CD14-positive monocyte (primary cell): ENCODE measurements at regions not wholly inside any gene's neighbourhood (a gene's known extent, or its start where the extent isn't known, plus 50 kb on each side); places are given as distances from the start of the nearest gene placed in this dataset.
"Not testable (repeated sequence)": the region's sequence is repeated elsewhere in the genome, so short reads cannot be mapped to it uniquely, and the experiment has no call there.

Source experiments
- DNase-seq, 3 donors: peaks; one replicate each; pipeline ENCODE4 v3.0.0-alpha.2; 2011 to 2022
- H2AFZ ChIP-seq: 2 replicates; pipeline ENCODE4 v1.6.0; 2012; ENCODE audit warnings: mild to moderate bottlenecking, low read depth, low read length, inconsistent platforms; ENCODE audit not compliant: insufficient read depth, poor library complexity, severe bottlenecking
- H3K27ac ChIP-seq, 2 donors: 1 replicate in 1 of 2; 2 replicates in 1 of 2; pipeline ENCODE4 v1.5.1; 2012 to 2013; ENCODE audit warnings: low read length in 2 of 2, control low read depth in 1 of 2, inconsistent platforms in 1 of 2, low read depth in 1 of 2, mild to moderate bottlenecking in 1 of 2
- H3K27me3 ChIP-seq, 2 donors: one replicate each; pipeline versions ENCODE4 v1.6.0 to v1.6.1; 2011 to 2013; ENCODE audit warnings: low read length in 2 of 2; ENCODE audit not compliant: control insufficient read depth in 2 of 2, insufficient read depth in 2 of 2
- H3K36me3 ChIP-seq, 2 donors: replicated peaks in 1 of 2; 1 replicate in 1 of 2; 2 replicates in 1 of 2; pipeline versions ENCODE4 v1.5.1 to v1.6.1; 2012 to 2013; ENCODE audit warnings: low read length in 2 of 2, control low read depth in 1 of 2, inconsistent platforms in 1 of 2, mild to moderate bottlenecking in 1 of 2; ENCODE audit not compliant: insufficient read depth in 2 of 2, control insufficient read depth in 1 of 2
- H3K4me1 ChIP-seq, 2 donors: 1 replicate in 1 of 2; 2 replicates in 1 of 2; pipeline versions ENCODE4 v1.5.1 to v1.6.1; 2012 to 2013; ENCODE audit warnings: low read length in 2 of 2, control low read depth in 1 of 2, inconsistent platforms in 1 of 2, mild to moderate bottlenecking in 1 of 2, moderate library complexity in 1 of 2; ENCODE audit not compliant: insufficient read depth in 2 of 2, control insufficient read depth in 1 of 2
- H3K4me2 ChIP-seq: replicated peaks from 2 replicates; pipeline ENCODE3; 2012; ENCODE audit warnings: low read length, moderate library complexity, mild to moderate bottlenecking; ENCODE audit not compliant: poor library complexity, severe bottlenecking; ENCODE audit errors: extremely low read depth
- H3K4me3 ChIP-seq, 3 experiments: fragments of 200-600 bp in 1 of 3; sonication (generic) in 1 of 3; replicated peaks in 1 of 3; 1 replicate in 2 of 3; 2 replicates in 1 of 3; pipeline ENCODE4 v1.5.1; 2011 to 2013; ENCODE audit warnings: low read length in 3 of 3, mild to moderate bottlenecking in 3 of 3, control low read depth in 2 of 3, low read depth in 2 of 3, inconsistent platforms in 1 of 3, moderate library complexity in 1 of 3
- H3K79me2 ChIP-seq: 2 replicates; pipeline ENCODE4 v1.6.0; 2012; ENCODE audit warnings: mild to moderate bottlenecking, control low read depth, inconsistent platforms, low read length, moderate library complexity; ENCODE audit not compliant: insufficient read depth
- H3K9ac ChIP-seq: 2 replicates; pipeline ENCODE4 v1.6.0; 2017; ENCODE audit warnings: low read length, mild to moderate bottlenecking; ENCODE audit not compliant: insufficient read depth, poor library complexity, severe bottlenecking
- H3K9me3 ChIP-seq, 2 donors: replicated peaks in 1 of 2; 1 replicate in 1 of 2; 2 replicates in 1 of 2; pipeline versions ENCODE4 v1.5.1 to v1.6.1; 2012 to 2013; ENCODE audit warnings: low read length in 2 of 2, control low read depth in 1 of 2; ENCODE audit not compliant: control insufficient read depth in 1 of 2, insufficient read depth in 1 of 2
- H4K20me1 ChIP-seq: 2 replicates; pipeline ENCODE4 v1.6.0; 2012; ENCODE audit warnings: mild to moderate bottlenecking, low read length, control low read depth, moderate library complexity; ENCODE audit not compliant: insufficient read depth
- H3K27ac Mint-ChIP-seq, 7 donors: one replicate each; pipeline ENCODE4 v1.8.0; 2020; ENCODE audit warnings: mild to moderate bottlenecking in 7 of 7, mixed read lengths in 7 of 7, moderate library complexity in 6 of 7, inconsistent platforms in 2 of 7
- H3K27me3 Mint-ChIP-seq, 3 donors: one replicate each; pipeline ENCODE4 v1.8.0; 2021 to 2022; ENCODE audit warnings: low read depth in 3 of 3, mild to moderate bottlenecking in 3 of 3, mixed read lengths in 3 of 3, moderate library complexity in 3 of 3, inconsistent platforms in 1 of 3
- H3K36me3 Mint-ChIP-seq, 2 donors: one replicate each; pipeline ENCODE4 v1.8.0; 2020; ENCODE audit warnings: mixed read lengths in 2 of 2, inconsistent platforms in 1 of 2, mild to moderate bottlenecking in 1 of 2
- H3K4me1 Mint-ChIP-seq: one replicate; pipeline ENCODE4 v1.8.0; 2020; ENCODE audit warnings: mild to moderate bottlenecking, mixed read lengths
- H3K4me3 Mint-ChIP-seq, 2 donors: one replicate each; pipeline ENCODE4 v1.8.0; 2020; ENCODE audit warnings: mild to moderate bottlenecking in 2 of 2, mixed read lengths in 2 of 2, moderate library complexity in 1 of 2
- H3K9me3 Mint-ChIP-seq, 7 donors: one replicate each; pipeline ENCODE4 v1.8.0; 2020 to 2022; ENCODE audit warnings: mixed read lengths in 7 of 7, mild to moderate bottlenecking in 6 of 7, moderate library complexity in 6 of 7, inconsistent platforms in 2 of 7
- CTCF ChIP-seq: fragments of 200-600 bp; IDR thresholded peaks from one replicate; pipeline ENCODE4 v1.8.0; 2022; ENCODE audit warnings: antibody characterized with exemption, mild to moderate bottlenecking
- WGBS: methylation state at CpG from one replicate; pipeline ENCODE4 v1.1.5; 2013; ENCODE audit warnings: missing lambda C conversion rate; ENCODE audit not compliant: insufficient coverage; 5-methylcytosine and 5-hydroxymethylcytosine counted together
- intact Hi-C, 2 donors: fragments of 100-400 bp; cut with micrococcal nuclease; formaldehyde crosslinking; loops; one replicate each; pipeline versions ENCODE4 v1.15.0 to v1.15.1; 2023

- no peak overlapping the region for H3K27ac ChIP-seq
- H3K36me3 ChIP-seq: no peaks in the 10 kb centered on the region
- Mint-ChIP-seq H3K36me3 (no peaks in the 10 kb centered on the region), H3K27me3 (peaks cover 0 to 5% (median 5%) of the 10 kb centered on the region in 3 donors), H3K27ac (no peak overlapping the region), H3K4me3 (no peak overlapping the region), H3K9me3 (peaks cover 0 to 7% (median 3%) of the 10 kb centered on the region in 7 donors), H3K4me1 (no peaks in the 10 kb centered on the region)
- intact Hi-C loops: no loop called here
- no peaks in the 10 kb centered on the region for H3K27me3 ChIP-seq
- no peak for TF ChIP-seq CTCF
- no peak overlapping the region for H3K4me3 ChIP-seq
- H3K4me1 ChIP-seq: no peaks in the 10 kb centered on the region
- no peaks in the 10 kb centered on the region for H3K79me2 ChIP-seq
- no peak for DNase-seq
- 100% methylated on average over 1 of the region's 2 CpGs for WGBS
- H2AFZ ChIP-seq: no peak overlapping the region
- no peaks in the 10 kb centered on the region for H3K9me3 ChIP-seq
- no peak overlapping the region for H3K4me2 ChIP-seq
- no peak overlapping the region for H3K9ac ChIP-seq
- no peaks in the 10 kb centered on the region for H4K20me1 ChIP-seq
These were observed 308.5 kb upstream of the MAGI2 start for GRCh38 chr7:79761876-79762429.

- H3K27ac Mint-ChIP-seq, DNase-seq, H3K9me3 ChIP-seq, H2AFZ ChIP-seq, intact Hi-C loops, H3K79me2 ChIP-seq, H3K4me3 ChIP-seq, H3K27me3 Mint-ChIP-seq, H3K4me2 ChIP-seq, H3K36me3 Mint-ChIP-seq, H3K4me1 ChIP-seq, H3K9ac ChIP-seq, H3K36me3 ChIP-seq, H3K4me1 Mint-ChIP-seq, H3K4me3 Mint-ChIP-seq, H3K9me3 Mint-ChIP-seq, H4K20me1 ChIP-seq, H3K27me3 ChIP-seq, H3K27ac ChIP-seq: not testable (repeated sequence)
- 100% methylated on average over 3 of the region's 8 CpGs for WGBS
These were observed 297.5 kb upstream of the MAGI2 start for GRCh38 chr7:79750941-79751340.
